ENCODE measurements at regions not wholly inside any gene's neighbourhood (a gene's known extent, or its start where the extent isn't known, plus 50 kb on each side); places are given as distances from the start of the nearest gene placed in this dataset.

DNA sequence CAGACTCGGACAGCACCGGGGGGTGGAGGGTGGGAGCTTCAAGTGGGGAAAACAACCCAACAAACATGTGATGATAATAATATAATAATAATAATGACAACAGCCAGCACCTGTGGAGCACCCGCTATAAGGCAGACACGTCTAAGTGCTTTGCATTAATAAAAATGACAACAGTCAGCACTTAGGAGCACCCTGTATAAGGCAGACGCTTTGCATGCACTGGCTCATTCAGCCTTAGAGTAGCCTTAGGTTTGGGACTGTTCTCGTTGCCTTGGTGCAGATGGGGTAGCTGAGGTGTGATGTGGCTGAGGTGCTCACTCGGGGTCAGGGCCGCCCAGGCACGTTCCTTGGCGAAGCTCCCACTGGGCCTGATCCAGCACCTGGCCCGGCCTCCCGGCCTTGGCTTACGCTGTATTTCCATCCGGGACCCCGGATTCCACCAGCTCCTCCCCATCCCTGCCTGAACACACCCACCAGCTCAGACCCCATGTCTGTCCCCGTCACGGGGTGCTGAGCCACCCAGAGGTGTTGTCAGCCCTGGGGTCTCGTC lies 144.0 kb upstream of the CIBAR2 start:
- DNase-seq (ENCODE audit: low spot score): no peak

DNA sequence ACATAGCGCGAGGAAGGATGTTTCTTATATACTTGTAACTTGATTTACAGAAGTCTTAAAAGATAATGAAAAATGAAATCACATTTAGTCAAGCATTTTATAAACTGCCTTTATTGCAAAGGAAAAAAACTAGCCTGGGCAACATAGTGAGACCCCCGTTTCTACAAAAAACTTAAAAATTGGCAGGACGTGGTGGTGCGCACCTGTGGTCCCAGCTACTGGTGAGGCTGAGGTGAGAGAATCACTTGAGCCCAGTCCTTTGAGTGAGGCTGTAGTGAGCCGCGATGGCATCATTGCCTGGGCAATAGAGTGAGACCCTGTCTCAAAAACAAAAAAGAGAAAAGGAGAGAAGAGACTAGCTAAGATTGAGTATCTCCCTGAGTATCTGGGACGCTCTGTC lies 145.2 kb upstream of the CIBAR2 start:
- no peak for DNase-seq (ENCODE audit: low spot score)

DNA sequence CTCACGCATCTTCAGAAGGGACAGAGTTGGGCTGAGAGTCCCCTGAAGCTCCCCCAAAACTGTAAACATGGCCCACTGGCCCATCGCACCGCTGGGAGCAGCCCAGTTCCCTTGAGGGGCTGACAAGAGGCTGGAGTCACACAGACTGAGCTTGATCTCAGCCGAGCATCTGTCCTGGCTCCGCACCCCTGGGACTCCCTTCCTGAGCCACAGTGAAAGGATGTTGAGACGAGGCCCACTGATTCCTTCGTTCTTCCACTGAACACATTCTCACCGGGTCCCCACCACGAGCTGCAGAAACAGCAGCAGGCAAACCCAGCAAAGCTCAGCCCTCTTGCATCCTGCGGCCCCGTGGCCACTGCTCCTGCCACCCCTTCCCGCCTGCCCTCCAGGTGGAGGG lies 145.9 kb upstream of the CIBAR2 start:
- DNase-seq (ENCODE audit: low spot score): no peak

DNA sequence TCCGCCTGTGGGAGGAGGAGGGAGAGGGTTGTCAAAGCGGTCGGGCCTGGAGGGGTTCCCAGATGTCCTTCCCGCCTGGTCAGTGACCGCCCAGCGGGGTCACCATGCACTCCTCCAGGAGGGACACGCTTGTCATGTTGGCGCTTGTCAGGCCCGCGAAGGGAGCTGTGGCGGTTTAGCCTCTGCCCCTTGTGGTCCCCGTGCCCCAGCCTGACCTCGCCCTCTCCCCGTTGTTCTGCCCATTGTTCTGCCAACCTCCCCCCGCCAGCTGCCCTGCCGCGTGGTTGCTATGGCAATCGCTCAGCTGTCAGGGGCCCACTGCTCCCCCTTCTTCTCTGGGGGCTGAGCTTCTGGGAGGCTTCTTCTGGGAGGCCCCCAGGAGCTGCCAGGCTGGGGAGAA lies 146.4 kb upstream of the CIBAR2 start:
- DNase-seq (ENCODE audit: low spot score): peak; percentile 46

GRCh38 chr16:85259115-85259831 lies 147.0 kb upstream of the CIBAR2 start:
- DNase-seq (ENCODE audit: low spot score): no peak

DNA sequence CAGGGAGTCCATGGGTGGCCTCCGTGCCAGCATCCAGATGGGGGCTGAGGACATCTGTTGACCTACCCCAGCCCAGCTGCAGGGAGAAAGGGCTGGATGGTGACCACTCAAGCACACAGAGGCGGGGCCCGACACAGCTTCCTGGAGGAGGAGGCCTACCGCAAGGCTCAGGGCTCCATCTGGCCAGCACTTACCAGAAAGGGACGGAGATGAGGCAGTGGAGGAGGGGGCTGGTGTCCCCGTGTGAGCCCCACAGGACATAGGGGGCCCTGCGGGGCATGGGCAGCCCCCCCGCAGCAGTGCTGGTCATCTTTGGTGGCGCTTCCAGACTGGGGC lies 147.5 kb upstream of the CIBAR2 start:
- no peak for DNase-seq (ENCODE audit: low spot score)

DNA sequence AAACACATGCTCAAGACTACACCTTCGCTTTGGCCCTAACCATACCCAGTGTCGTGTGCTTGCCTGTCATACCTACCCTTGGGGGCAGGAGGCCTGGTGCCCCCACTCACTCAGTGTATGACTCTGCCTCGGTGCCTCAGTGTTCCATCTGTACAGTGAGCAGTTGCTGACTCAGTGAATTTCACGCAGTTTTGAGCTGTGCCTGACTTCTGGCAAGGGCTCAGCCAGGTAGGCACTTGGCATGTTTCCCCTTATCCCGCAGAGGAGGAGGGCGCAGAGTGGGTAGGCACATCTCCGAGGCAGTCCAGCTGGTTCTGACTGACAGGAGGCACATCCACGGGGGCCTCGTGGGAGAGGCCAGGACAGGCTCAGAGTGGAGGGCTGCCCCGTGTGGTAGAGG lies 148.9 kb upstream of the CIBAR2 start:
- DNase-seq (ENCODE audit: low spot score): no peak

- no peak for DNase-seq (ENCODE audit: low spot score)
Observed at GRCh38 chr16:85261657-85262557, 149.6 kb upstream of the CIBAR2 start.

- no peak for DNase-seq (ENCODE audit: low spot score)
Observed at GRCh38 chr16:85262558-85263238, 150.4 kb upstream of the CIBAR2 start.

DNA sequence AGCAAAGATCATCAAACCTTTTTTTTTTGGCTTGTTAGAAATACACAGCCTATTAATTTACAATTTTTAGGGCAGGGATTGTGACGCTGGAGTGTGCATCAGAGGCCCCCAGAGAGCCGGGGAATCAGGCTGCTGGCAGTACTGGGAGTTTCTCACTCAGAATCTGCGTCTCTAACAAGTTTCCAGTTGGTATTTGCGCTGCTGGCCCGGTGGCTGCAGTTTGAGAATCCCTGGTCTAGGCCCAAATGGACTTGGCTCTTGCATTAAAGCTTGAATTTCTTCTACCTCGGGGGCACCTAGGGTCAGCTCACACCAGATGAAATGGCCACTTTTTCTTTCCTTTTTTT lies 150.9 kb upstream of the CIBAR2 start:
- no peak for DNase-seq (ENCODE audit: low spot score)

GRCh38 chr16:85264752-85265151 lies 152.5 kb upstream of the CIBAR2 start:
- DNase-seq (ENCODE audit: low spot score): no peak

DNA sequence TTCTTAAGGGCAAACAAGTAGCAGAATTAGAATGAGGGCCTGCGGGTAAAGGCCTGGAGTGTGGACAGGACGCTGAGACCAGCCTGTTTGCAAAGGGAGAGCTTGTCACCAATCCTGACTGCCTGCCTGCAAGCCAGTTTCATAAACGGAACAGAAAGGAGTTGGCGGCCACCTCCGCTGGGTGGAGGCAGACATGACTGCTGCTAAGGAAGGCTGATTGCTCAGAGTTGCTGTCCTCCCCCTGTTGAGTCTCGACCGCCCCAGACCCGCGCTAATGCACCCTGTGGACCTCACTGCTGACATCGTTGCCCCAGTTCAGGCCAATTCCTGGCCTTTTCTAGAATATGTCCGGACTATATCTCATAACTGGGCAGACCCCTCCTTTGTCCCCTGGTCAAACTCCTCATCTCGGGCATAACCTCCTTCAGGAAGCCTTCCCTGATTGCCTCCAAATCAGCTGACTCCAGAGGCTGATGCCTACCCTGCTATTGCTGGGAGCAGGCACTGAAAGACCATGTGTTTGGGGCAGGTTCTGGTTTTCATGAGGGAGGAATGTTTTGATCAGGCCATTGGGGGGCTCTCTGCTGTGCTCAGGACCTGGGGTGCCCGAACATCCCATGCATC lies 153.0 kb upstream of the CIBAR2 start:
- DNase-seq (ENCODE audit: low spot score): no peak

GRCh38 chr16:85265810-85266209 lies 153.5 kb upstream of the CIBAR2 start:
- DNase-seq (ENCODE audit: low spot score): no peak

DNA sequence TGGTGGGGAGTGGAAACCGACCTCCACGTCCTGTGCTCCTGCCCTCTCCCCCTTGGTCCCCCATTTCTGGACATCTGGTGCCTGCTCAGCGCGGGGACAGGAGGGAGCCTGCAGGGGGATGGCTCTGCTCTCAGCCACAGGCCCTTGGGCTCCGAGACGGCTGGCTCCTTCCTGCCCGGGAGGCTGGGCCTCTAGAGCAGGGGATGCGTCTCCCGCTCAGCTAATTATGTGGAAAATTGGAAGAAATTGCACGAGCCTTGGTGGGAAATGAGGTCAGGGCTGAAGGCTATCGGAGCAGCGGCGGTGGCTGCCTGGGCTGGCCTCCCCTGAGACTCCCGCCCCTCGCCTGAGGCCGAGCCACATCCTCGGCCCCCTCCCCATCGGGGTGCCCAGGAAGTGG lies 154.6 kb upstream of the CIBAR2 start:
- no peak for DNase-seq (ENCODE audit: low spot score)

- DNase-seq (ENCODE audit: low spot score): no peak
Observed at GRCh38 chr16:85267414-85267945, 155.2 kb upstream of the CIBAR2 start.

DNA sequence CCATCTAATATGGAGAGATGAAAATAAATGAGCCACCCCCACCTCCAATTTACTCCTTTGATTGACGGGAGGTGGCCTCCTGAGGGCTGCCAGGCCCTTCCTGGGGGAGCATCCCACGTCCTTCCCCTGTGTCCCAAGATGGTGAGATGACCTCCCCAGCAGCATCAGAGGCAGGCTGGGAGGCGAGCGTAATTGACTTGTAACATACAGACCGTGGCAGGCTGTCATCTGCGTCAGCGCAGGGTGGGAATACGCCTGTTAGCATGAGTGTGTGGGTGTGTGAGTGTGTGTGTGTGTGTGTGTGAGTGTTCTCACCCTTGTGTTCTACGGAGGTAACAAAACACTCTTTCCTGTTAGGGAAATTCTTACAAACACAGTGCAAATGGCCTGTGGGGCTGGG lies 156.9 kb upstream of the CIBAR2 start:
- no peak for DNase-seq (ENCODE audit: low spot score)

GRCh38 chr16:85270374-85270773 lies 158.1 kb upstream of the CIBAR2 start:
- DNase-seq (ENCODE audit: low spot score): no peak

DNA sequence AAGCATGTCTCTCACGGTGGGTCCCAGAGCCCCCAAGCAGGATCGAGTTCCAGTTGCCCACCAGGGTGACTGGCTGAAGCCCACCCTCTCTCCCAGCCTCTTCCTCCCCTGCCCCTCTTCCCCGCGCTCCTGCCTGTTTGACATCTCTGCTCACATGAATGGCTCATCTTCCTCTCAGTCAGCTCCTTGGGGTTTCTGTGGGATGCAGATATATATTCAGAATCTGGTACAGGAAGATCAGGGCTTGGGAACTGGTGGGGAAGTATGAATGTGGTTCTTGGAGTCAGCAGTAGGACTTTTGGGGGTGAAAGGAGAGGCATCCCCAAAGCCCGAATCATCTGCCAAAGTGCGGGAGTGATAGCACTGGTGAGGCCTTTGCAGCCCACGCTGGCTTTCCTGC lies 158.9 kb upstream of the CIBAR2 start:
- no peak for DNase-seq (ENCODE audit: low spot score)

DNA sequence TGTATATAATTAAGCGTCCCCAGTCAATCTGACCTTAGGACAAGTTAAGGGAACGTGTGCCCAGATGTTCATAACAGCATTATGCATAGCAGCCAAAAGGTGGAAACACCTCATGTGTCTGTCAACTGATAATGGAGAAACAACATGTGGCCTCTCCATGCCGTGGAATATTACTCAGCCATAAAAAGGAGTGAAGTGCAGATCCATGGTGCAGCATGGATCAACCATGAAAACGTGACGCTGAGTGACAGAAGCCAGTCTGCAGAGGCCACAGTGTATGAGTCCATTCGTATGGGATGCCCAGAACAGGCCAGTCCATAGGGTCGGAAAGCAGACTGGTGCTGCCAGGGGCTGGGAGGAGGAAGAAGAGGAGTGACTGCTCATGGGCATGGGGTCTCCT lies 161.0 kb upstream of the CIBAR2 start:
- DNase-seq (ENCODE audit: low spot score): no peak

DNA sequence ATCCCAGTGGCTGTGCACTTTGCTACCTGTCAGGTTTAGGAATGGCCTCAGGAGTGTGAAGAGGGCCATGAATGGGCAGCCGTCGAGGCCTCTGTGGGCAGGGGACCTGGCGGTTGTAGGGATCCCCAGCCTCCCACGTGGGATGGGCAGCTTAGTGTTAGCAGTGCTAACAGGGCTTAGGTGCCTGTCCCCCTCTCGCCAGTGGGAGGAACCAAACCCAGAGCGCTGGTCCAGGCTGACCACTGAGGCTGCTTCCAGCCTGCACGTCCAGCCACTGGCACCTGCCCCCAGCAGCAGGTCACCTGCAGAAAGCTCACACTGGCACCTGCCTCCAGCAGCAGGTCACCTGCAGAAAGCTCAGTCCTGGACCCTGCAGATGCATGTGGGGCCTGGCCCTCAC lies 162.2 kb upstream of the CIBAR2 start:
- DNase-seq (ENCODE audit: low spot score): no peak

- no peak for DNase-seq (ENCODE audit: low spot score)
Observed at GRCh38 chr16:85274924-85275323, 162.7 kb upstream of the CIBAR2 start.
